ENCODE measurements at regions not wholly inside any gene's neighbourhood (a gene's known extent, or its start where the extent isn't known, plus 50 kb on each side); places are given as distances from the start of the nearest gene placed in this dataset.

DNA sequence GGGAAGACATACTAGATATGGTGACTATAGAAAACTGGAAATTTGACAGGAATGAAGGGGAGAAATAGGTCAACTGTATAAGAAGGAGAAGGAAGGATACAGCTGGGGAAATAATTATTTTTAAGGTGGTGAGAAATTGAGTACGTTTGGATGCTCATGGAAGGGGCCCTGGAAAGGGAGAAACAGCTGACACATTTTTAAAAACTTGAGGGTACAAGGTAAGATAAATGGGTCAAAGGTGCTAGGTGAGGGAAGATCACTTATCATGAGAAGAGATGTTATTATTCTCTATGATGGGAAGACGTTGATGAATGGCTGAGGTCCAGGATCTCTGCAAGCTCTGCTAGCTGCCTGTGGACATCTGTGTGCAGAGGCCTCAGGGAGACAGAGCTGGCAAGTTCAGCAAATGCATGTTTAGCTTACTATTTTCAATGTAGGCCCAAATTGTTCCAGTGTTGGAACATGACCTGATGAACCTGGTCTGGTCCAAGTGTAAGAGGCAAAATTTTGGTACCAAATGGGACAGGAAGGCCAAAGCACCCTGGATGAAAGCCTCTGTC, 181.7 kb downstream of the MTRR start:
- no peak for DNase-seq

DNA sequence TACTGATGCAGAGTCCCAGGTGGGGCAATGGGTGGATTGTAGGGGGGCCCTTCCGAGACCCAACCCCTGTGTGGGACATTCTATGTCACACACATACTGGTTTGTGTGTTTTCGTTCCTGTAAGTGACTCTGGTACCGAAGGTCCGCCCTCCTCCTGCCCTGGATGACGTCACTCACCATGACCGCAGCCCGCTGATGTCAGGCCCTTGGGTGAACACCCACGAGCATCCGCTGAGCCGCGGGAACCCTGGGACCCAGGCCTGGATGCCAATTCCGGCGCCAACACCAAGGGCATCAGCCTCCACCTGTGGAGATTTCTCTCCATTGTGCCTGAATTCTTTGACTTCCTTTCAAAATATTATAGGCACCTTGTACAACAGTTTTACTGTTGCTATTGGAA, 184.3 kb downstream of the MTRR start:
- DNase-seq: no peak

DNA sequence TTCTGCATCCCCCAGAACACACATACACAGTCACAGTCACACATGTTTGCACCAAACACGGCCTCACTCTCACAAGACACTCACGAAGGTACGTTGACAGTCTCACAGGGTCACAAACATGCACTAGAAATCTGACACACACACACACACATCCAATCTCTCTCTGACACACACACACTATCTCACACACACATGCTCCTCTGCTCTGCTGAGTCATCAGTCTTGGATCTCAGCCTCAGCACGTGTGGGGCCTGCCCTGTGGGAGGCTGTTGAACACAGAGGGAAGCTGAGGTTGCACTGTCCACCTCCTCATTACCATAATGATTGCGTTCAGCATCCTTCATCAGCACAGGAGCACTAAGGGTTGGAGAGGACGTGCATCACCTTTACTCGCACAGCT, 188.8 kb downstream of the MTRR start:
- no peak for DNase-seq

DNA sequence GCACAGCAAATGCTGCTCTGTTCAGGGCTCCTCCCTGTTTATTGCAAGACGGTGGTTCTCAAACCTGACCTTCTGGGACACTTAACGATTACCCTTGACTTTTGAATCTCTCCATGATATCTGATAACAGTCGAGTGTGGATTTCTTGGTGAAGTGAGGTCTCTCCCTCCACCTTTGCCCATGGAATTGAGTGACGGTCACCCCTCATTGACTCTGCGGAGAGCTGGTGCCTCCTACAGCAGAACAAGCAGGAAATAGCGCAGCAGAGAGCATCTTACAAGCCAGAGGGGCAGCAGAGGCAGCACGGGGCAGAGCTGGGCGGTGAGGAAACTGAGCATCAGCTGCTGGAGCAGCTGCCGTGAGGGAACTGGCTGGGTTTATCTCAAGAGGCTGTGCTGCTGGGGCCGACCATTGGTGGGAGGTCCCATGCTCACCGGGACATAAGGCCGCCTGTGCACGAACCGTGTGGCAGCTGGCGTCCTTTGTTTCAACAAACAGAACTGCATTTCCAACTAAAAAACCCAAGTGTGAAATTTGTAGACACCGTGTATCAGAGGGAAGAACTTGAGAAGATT, 189.8 kb downstream of the MTRR start:
- DNase-seq: no peak

DNA sequence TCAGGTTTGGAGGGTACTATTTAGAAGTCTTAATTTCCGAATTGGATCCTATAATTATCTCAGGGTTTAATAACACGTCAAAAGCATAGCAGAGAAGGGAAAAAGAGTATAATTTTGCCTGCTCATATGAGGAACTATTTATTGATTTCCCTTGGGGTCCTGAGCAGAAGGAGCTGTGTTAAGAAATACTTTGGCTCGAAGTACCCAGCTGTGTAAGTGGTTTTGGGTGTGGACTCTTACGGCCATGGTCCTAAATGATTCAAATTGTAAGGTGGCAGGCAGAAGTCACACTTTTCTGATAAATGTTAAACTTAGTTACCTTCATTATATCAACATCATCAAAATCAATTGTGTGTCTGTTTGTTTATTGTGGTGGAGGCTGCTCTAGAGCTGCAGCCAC, 190.4 kb downstream of the MTRR start:
- DNase-seq: no peak

DNA sequence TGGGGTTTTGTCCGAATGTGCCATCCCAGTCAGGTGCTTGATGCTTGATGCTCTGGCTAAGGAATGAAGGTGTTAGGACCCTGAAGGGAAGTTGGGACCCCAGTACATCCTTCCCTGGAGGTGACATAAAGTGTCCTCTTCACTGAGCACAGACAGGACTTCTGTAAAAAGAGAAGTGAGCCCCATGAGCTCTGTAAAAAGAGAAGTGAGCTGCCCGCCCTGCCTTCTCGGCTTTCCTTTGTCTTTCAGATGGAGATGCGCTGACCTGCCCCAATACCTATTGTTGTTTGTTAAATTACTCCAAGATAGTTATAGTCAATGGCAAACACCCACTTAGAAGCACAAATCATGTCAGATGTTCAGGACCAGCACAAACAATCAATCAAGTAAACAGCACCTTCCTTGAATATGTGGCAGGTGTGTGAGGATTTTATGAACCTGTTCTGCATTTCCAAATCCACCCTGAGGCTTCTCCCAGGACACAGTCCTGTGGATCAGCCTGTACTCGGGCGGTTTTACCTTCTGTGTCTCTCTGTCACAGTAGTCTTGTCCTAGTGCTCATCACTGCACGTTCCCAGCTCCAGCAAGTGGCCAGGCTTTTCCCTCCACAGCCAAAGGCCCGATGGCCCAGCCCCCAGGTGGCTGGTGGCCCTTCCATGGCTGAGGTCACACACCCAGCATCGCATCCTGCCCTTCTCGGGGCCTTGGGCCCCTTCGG, 191.4 kb downstream of the MTRR start:
- DNase-seq: no peak

DNA sequence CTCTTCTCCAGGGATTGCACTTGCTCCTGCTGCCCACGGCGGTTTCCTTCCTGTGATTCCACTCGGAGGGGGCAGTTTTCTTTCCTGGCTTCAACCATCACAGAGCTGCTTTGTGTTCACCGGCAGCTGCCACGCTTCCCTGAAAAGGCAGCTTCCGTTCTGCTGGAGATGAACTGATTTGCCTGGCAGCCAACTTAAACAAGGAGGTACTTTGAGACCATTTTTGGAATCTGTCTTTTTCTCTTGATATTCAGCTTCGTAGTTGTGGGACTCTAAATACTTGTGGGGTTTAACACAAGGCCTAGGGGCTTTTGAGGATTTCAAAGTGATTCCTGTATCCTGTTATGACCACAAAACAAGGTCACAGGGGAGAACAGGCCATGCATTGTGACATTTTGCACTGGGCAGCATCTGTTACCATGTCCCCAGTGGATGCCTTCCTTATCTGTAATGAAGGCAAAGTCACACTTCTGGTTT, 192.0 kb downstream of the MTRR start:
- DNase-seq: no peak

DNA sequence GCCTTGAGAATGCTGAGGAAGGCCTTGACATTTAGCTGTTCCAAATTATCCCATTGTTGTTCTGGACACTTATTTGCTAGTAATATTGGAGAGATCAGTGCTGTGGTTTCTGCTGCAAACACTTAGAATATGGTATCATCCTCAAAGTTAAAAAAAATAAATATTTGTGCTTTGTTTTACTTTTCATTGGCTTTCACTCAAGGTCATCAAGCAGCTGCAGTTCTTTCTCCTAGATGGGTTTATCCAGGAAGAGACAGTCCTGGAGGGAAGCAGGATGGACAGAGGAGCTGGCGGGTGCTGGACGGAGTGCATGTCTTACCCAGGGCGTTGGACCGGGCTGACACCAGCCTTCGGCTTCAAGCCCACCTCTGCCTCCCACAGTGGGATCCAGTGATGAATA, 193.6 kb downstream of the MTRR start:
- DNase-seq: no peak

DNA sequence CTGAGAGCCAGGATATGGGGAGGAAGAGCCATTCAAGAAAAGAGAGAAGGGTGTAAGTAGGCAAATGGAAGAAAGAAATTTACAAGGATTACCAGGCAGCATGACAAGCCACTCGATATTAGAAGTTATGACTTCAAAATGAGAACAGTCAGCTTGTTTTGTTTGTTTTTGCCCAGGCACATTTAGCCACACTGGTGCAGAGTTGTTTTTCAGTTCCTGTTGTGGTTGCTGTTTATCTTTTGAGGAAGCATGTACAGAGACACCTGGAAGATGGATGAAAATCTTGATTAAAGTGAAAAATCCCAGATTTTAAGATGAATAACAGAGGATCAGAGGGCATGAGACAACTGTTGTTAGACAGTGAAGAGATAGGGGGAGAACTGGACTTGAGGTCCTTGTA, 199.1 kb downstream of the MTRR start:
- no peak for DNase-seq

DNA sequence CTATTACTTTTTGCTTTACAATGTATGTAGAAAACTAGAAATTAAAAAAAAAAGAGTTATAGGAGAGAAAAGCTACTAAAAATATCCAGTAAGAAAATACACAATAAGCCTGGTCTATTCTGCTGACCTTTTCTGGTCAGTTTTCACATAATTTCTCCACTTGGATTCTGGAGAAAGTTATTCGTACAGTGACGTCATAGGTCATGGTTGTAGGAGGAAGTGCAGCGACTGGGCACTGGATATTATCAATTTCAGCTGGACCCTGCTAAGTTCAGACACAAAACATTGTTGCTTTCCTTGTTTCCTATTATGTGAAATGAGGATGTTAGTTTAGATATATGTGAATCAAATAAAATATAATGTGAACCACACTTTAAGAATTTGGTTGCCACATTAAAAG, 201.2 kb downstream of the MTRR start:
- no peak for DNase-seq

DNA sequence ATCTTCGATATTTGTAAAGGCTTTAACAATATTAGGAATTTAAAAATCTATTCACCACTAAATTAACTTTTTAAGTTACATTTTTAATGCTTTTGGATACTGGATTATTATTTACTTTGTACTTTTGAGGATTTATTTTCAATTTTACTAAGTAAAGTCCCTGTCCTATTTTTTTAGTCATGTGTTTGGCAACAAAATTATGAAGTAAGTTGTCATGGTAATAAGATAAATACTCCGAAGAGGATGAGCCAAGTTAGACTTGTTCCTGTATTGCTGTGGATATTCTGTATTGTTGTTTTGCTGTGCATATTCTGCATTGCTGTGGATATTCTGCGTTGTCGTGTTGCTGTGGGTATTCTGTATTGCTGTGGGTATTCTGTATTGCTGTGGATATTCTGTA, 210.1 kb downstream of the MTRR start:
- no peak for DNase-seq

DNA sequence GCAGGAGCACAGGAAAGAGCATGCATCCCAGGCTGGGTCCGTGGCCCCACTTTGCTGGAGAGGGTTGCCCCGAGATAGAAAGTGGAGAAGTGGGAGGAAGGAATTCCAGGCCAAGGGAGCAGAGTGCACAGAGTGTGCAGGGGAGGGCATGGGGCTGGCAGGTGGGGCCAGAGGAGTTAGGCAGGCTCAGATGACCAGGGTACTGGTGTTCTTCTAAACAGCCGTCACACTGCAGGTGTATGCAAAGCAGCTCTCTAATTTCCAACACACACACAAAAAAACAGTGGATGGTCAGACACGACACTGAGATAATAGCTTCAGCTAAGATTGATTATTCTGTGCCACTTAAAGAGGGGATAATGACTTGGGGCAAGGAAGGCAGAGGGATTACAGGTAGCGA, 212.2 kb downstream of the MTRR start:
- no peak for DNase-seq

DNA sequence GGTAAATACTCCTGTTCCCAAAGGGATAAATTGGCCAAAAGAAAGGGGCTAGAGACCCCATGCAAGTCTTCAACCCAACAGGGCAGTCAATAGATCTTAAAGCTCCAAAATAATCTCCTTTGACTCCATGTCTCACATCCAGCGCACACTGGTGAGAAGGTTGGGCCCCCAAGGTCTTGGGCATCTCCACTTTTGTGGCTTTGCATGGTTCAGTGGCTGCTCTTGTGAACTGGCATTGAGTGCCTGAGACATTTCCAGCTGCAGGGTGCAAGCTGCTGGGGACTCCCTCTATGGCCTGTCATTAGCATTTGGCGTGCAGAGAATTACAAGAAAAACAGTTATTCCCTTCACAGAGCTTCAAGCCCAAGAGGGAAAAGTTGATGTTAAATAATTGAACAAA, 224.7 kb downstream of the MTRR start:
- DNase-seq: no peak

DNA sequence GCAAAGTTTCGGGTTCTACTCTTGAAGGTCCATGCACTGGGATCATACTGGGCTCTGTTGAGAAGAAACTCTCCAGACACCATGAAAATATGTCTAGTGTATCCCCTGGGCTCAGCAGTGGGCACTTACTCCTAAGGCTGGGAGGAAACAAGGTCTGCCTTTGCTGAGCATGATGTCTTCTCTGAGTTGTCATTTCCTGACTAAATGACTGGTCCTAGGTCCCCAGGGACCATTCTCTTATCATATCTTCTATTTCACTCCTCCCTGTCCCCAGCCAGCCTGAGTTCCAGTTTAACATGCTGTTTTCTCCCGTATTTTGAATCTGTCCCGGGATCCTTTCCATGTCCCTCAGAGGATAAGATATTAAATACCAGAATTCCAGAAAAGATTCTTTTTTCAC, 225.4 kb downstream of the MTRR start:
- no peak for DNase-seq

DNA sequence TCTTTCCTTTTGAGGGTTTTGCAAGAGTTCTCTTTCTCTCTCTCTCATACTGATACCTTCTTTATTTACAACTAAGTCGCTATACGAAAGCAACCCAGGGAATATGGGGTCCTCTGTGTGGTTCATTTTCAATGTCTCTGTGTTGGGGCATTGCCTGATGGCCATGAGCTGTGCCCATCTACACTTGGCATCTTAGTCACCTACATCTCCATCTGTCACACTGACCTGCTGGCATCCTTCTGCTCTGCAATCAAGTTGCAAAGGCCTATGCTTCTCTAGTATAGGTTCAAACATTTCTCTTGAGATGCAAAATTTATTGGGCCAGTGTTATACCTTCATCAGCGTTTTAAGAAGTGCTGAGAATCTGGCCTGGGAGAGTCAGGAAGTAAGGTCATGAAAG, 228.2 kb downstream of the MTRR start:
- DNase-seq: no peak

DNA sequence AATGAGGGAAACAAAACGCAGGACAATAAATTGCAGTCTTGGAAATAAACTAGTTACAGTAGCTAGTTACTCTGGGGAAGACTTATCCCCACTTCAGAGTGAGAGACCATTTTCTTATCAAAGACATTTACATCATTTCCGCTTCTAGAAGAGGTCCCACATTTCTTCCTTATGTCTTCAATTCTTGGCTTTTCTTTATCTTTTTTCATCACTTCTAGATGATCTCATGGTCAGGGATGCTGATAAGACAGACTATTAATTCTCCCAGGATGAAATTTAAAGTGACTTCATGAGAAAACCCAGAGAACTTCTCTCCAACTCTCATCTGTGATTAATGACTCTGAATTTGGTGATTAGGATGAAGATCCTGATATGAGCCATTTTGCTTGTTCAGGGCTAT, 229.1 kb downstream of the MTRR start:
- no peak for DNase-seq

DNA sequence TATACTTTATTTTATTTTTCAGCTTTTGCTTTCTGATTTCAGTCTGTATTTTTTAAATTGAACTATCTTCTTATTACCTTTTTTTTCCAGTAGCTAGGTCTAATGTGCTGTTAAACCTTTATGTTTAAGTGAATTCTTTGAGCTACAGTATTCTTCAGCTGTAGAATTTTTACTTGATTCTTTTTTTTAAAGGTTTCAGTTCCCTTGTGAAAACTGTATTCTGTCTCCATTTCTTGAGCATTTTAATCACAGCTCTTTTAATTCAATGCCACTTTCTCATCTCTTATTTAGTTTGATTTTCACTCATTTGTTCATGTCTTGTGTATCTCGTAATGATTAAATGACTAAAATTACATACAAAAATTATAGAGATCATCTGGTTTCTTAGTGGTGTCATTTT, 233.8 kb downstream of the MTRR start:
- no peak for DNase-seq

DNA sequence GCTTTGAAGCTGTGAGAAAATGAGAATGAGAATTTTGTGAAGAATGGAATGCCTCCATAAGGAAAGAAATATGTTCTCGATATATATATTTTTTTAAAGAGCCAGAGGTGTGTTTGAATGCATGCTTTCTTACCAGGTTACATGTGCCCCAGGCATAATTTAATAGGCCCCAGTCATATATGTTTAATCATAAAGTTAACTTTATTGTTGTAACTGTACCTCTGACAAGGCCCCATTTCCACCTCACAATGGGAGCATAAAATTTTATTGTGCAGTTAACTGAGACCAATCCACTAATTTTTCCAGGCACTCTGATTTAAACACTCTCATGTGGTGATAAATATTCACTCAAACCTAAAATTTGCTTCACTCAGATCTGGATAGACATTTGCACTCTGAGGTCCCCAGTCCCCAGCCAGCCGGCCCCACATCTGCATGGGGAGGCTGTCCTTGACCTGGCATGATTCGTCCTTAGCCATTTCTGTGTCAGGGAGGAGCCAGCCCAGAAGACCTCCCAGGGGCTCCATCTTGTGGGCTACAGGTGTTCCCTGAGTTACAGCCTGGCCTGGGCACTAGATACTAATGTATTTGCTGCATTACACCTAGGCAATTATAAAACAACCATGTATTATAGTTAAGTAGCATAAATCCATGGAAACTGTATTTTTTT, 245.8 kb downstream of the MTRR start:
- DNase-seq: no peak

DNA sequence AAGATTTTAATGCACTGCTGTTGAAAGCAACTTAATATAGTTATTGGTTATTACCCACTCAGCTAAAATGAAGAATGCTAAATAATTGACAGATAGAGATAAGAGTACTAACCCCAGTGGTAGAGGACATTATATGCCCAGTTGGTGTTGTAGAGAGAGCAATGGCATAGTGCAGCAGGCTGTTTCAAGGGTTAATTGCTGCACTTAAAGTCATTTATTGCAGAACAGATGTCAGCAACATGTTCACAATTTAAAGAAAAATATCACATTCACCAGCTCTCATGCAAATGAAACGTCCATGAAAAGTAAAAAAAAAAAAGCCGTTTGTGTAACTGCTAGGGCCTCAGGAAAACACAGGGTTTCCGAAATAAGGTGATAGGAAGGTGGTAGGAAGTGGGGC, 254.6 kb downstream of the MTRR start:
- DNase-seq: no peak

DNA sequence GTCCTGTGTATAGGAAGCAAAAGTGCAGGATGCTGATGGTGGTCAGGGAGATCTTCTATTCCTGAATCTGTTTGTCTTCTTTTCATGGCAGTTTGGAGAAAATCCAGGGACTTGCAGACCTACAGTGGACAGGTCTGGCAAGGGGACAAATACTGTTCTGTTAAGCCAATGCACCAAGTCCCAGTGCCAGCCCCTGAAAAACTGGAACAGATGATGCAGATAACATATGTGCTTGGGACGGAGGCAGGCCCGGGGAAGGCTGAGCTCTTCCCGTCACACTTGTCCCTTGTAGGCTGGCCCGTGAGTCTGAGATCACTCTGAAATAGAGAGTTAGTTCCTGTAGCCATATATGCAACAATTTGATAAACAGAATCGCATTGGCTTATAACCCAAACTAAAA, 265.7 kb downstream of the MTRR start:
- no peak for DNase-seq

DNA sequence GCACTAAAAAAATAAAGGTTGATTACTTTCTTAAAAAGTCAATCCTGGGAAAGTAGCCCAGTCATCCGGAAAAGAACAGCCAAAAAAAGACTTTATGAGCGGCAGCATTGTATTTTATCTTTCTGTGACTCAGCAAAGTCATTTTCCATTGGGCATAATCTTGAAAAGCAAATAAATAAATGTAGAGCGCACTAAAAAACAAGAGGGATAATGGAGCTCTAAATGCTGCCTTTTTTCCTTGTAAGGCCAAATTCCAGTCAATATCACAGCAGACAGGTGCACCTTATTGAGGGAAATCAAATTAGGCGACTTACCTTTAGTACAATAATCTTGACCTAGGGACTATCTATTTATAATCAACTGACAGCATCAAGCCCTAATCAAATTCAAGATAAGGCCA, 266.8 kb downstream of the MTRR start:
- DNase-seq: no peak

DNA sequence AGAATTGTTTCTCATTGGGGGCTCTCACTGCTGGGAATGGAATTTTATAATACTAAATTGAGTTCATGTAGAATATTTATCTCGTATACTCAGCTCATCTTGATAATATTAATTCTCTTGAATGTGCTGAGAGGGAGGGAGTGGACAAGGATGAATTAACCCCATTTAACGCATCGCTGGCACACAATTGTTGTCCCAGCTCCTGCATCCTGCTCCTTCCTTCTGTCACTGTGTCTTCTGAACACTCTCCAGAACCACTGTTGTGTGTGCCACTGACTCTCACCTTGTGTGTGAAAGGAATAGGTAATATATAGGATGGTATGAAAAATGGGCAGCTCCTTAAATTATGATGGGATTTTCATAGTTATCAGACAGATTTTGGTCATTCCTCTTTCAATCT, 267.3 kb downstream of the MTRR start:
- DNase-seq: no peak

DNA sequence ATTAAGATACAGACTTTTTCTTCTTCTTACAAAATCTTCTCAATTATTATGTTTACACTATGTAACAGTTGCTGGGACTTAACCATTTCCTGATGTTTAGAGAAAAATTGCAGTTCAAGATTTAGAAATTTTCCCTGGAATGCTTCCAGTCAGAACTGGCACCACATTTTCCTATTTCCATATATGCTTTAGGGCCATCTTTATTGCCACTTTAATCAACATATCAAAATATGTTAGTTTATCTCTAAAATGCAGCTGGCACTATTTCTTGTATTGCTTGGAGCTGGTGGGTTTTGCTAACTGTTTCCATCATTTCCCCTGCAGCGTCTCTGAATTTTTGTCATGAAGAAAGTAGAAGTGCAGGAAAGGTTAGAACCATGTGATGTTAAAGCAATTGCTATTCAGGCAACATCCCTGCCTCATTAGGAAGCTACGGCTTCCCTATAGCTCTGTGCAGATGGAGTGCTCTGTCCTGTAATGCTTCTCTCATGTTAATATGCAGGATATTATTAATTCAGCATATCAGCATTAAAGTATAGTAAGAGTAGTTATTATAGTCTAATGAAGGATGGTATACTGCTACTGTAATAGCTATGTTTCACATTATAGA, 269.1 kb downstream of the MTRR start:
- no peak for DNase-seq

DNA sequence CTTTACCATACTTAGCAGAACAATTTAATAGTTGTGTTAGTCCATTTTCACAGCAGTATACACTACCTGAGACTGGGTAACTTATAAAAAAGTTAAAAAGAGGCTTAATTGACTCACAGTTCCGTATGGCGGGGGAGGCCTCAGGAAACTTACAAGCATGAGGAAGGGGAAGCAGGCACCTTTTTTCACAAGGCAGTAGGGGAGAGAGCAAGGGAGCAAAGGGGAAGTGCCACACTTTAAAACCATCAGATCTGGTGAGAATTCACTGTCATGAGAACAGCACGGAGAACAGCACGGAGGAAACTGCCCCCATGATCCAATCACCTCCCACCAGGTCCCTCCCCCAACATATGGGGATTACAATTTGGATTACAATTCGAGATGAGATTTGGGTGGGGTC, 269.9 kb downstream of the MTRR start:
- DNase-seq: no peak
